ENCODE measurements at regions not wholly inside any gene's neighbourhood (a gene's known extent, or its start where the extent isn't known, plus 50 kb on each side); places are given as distances from the start of the nearest gene placed in this dataset.
"Not testable (repeated sequence)": the region's sequence is repeated elsewhere in the genome, so short reads cannot be mapped to it uniquely, and the experiment has no call there.

DNA sequence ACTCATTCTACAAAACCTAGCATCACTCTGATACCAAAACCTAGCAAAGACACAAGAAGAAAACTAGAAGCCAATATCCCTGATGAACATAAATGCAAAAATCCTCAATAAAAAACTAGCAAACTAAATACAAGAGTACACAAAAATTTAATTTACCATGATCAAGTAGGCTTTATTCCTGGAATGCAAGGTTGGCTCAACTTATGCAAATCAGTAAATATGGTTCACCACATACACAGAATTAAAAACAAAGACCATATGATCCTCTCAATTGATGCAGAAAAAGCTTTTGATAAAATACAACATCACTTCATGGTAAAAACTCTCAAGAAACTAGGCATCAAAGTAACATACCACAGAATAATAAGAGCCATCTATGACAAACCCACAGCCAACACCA, 188.3 kb downstream of the ETAA1 start:
- Mint-ChIP-seq H3K9me3 (peaks cover 17% of the 10 kb centered on the region), H3K27ac (no peak overlapping the region), H3K36me3 (ENCODE audit: low read depth) (no peaks in the 10 kb centered on the region), H3K4me3 (no peak overlapping the region), H3K27me3 (ENCODE audit: insufficient read depth) (no peaks in the 10 kb centered on the region), H3K4me1 (ENCODE audit: low read depth) (no peaks in the 10 kb centered on the region)
- intact Hi-C loops (cut with micrococcal nuclease): no loop called here
- no peak for DNase-seq (ENCODE audit: low spot score)

DNA sequence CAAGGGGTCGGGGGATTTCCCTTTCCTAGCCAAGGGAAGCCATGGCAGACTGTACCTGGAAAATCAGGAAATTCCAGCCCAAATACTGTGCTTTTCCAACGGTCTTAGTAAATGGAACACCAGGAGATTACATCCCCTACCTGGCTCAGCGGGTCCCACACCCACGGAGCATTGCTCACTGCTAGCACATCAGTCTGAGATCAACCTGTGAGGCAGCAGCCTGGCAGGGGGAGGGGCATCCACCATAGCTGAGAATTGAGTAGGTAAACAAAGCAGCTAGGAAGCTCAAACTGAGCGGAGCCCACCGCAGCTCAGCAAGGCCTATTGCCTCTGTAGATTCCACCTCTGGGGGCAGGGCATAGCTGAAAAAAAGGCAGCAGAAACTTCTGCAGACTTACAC, 192.0 kb downstream of the ETAA1 start:
- H3K27ac Mint-ChIP-seq; intact Hi-C loops (cut with micrococcal nuclease); H3K4me1 Mint-ChIP-seq (ENCODE audit: low read depth); H3K36me3 Mint-ChIP-seq (ENCODE audit: low read depth); H3K27me3 Mint-ChIP-seq (ENCODE audit: insufficient read depth); H3K4me3 Mint-ChIP-seq; DNase-seq (ENCODE audit: low spot score): not testable (repeated sequence)
- H3K9me3 Mint-ChIP-seq: peaks cover 21% of the 10 kb centered on the region

DNA sequence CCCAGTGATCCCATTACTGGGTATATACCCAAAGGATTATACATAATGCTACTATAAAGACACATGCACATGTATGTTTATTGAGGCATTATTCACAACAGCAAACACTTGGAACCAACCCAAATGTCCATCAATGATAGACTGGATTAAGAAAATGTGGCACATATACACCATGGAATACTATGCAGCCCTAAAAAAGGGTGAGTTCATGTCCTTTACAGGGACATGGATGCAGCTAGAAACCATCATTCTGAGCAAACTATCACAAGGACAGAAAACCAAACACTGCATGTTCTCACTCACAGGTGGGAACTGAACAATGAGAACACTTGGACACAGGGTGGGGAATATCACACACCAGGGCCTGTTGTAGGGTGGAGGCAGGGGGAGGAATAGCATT, 197.4 kb downstream of the ETAA1 start:
- H3K4me1 Mint-ChIP-seq (ENCODE audit: low read depth); DNase-seq (ENCODE audit: low spot score); H3K36me3 Mint-ChIP-seq (ENCODE audit: low read depth); H3K27ac Mint-ChIP-seq; H3K27me3 Mint-ChIP-seq (ENCODE audit: insufficient read depth); H3K4me3 Mint-ChIP-seq; intact Hi-C loops (cut with micrococcal nuclease): not testable (repeated sequence)
- H3K9me3 Mint-ChIP-seq: peaks cover 13% of the 10 kb centered on the region

DNA sequence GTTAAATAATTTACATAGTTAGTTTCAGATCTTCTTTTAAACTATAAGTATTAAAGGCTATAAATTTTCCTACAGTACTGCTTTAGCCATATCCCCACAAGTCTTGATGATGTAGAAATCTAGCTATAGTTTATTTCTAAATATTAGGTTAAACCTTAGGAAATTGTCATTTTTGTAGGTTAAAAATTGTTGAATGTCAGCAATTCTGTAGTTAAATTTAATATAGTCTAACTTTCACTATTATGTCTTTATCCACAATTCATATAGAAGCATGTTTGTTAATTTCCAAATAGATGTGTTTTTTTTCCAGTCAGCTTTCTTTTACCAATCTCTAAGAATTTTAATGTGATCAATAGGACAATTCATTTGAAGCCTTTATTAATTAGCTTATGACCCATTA, 199.7 kb downstream of the ETAA1 start:
- no peak overlapping the region for H3K4me3 Mint-ChIP-seq
- no peaks in the 10 kb centered on the region for H3K27me3 Mint-ChIP-seq (ENCODE audit: insufficient read depth)
- H3K36me3 Mint-ChIP-seq (ENCODE audit: low read depth): no peaks in the 10 kb centered on the region
- no peak for DNase-seq (ENCODE audit: low spot score)
- no peaks in the 10 kb centered on the region for H3K4me1 Mint-ChIP-seq (ENCODE audit: low read depth)
- H3K9me3 Mint-ChIP-seq: peaks cover 13% of the 10 kb centered on the region
- no peak overlapping the region for H3K27ac Mint-ChIP-seq
- intact Hi-C loops (cut with micrococcal nuclease): no loop called here

DNA sequence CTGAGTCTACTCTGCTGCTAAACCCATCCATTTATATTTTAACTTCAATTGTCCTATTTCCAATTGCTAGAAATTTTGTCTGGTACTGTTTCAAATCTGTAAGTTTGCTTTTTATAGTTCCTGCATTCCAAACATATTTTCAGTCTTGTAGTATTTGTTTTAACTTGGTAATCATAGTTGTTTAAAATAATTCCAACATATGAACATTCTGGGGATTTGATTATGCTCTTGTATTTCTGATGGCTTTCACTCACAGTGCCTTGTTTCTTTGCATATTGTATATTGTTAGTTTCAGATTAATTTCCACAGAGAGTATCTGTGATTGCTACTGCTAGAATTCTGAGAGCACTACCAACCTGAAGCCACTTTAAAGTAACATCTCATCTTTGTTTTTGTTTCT, 202.4 kb downstream of the ETAA1 start:
- Mint-ChIP-seq H3K9me3 (peaks cover 8% of the 10 kb centered on the region), H3K27me3 (ENCODE audit: insufficient read depth) (no peaks in the 10 kb centered on the region), H3K4me3 (no peak overlapping the region), H3K27ac (no peak overlapping the region), H3K36me3 (ENCODE audit: low read depth) (no peaks in the 10 kb centered on the region), H3K4me1 (ENCODE audit: low read depth) (no peaks in the 10 kb centered on the region)
- intact Hi-C loops (cut with micrococcal nuclease): no loop called here
- DNase-seq (ENCODE audit: low spot score): no peak

DNA sequence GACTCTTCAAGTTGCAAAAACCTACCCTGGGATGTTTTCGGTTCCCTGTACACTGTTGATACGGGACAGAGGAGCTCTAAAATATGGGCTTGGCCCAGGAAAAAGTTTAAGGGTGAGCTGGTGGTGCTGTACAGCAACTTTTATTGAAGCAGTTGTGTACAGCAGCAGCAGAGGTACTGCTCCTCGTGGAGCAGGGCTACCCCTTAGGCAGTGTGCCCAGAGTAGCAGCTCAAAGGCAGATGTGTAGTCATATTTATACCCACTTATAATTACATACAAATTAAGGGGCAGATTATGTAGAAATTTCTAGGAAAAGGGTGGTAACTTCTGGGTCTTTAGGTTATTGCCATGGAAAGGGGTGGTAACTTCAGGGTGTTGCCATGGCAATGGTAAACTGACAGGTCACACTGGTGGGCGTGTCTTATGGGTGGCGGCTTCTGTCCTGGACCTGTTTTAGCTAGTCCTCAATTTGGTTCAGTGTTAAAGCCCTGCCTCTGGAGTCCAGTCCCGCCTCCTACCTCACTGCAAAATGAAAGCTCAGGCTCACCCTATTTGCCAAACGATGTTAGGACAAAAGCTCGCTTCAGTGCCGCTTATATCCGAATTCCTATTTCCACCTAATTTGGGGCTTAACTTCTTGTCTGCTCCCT, 203.2 kb downstream of the ETAA1 start:
- Mint-ChIP-seq H3K27me3 (ENCODE audit: insufficient read depth) (no peaks in the 10 kb centered on the region), H3K36me3 (ENCODE audit: low read depth) (no peaks in the 10 kb centered on the region)
- intact Hi-C loops (cut with micrococcal nuclease): no loop called here

DNA sequence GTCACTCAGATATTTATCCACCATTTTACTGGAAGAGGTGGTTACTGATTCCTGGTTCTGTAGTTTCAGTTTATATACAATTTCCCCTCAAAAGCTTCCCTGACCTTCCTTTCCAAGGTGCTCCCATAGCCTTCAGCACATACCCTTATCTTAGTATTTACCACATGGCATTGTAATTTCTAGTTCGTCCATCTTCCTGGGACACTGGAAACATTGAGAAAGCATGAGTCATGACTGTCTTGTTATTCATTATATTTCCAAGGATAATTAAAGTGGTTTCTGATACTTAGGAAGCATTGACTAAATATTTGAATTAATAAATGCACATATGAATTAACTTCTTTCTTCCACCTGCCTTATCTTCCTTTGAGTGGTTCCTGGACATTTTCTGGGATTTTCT, 203.8 kb downstream of the ETAA1 start:
- H3K36me3 Mint-ChIP-seq (ENCODE audit: low read depth): no peaks in the 10 kb centered on the region
- no peak overlapping the region for H3K4me3 Mint-ChIP-seq
- no peaks in the 10 kb centered on the region for H3K9me3 Mint-ChIP-seq
- no peaks in the 10 kb centered on the region for H3K4me1 Mint-ChIP-seq (ENCODE audit: low read depth)
- DNase-seq (ENCODE audit: low spot score): no peak
- H3K27ac Mint-ChIP-seq: no peak overlapping the region
- H3K27me3 Mint-ChIP-seq (ENCODE audit: insufficient read depth): no peaks in the 10 kb centered on the region
- intact Hi-C loops (cut with micrococcal nuclease): no loop called here

More for the DNA sequence above, 203.2 kb downstream of the ETAA1 start:
- H3K4me1 Mint-ChIP-seq (ENCODE audit: low read depth): no peaks in the 10 kb centered on the region
- peaks cover 6% of the 10 kb centered on the region for H3K9me3 Mint-ChIP-seq
- no peak for DNase-seq (ENCODE audit: low spot score)
- H3K27ac Mint-ChIP-seq: no peak overlapping the region
- no peak overlapping the region for H3K4me3 Mint-ChIP-seq

DNA sequence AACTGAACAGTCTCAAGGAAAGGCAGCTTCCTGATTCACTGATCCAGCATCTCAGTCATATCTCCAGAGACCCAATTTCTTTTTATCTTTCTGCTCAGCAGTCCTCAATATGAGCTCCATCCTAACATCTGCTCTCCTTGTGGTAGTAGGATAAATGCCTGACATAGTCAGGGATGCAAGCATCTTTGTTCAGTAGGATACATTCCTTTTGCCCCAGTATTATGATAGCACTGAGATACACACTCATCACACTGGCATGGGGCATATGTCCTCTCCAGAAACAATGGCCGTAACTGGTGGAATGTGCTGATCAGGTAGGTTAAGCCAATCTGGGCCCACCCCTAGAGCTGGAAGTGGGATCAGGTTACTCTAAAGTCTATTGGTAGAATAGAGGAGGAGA, 207.2 kb downstream of the ETAA1 start:
- DNase-seq (ENCODE audit: low spot score): no peak
- H3K36me3 Mint-ChIP-seq (ENCODE audit: low read depth): no peaks in the 10 kb centered on the region

DNA sequence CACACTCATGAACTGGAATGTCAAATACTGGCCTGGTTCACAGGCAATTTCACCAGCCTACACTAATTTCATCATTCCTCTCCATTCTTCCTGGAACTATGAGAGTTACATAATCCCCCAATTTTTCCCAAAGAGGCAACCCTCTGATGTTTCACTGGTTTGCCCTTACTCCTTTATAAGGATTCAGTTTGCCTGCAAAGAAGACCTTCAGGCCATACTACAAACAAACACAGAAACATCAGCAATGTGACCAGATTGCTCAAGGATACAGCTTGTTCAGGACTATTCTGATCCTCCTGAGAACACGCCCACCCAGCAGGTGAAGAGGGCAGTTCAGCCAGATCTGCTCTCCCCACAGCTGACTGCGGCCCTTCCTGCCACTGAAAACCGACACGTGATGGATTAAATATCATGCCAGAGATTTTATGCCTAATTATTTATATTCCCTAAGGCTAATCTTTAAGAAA, 215.5 kb downstream of the ETAA1 start:
- Mint-ChIP-seq H3K4me3 (no peak overlapping the region), H3K36me3 (ENCODE audit: low read depth) (no peaks in the 10 kb centered on the region), H3K9me3 (peaks cover 3% of the 10 kb centered on the region), H3K27ac (no peak overlapping the region), H3K27me3 (ENCODE audit: insufficient read depth) (no peaks in the 10 kb centered on the region), H3K4me1 (ENCODE audit: low read depth) (no peaks in the 10 kb centered on the region)
- intact Hi-C loops (cut with micrococcal nuclease): no loop called here
- no peak for DNase-seq (ENCODE audit: low spot score)

More for the DNA sequence above, 207.2 kb downstream of the ETAA1 start:
- intact Hi-C loops (cut with micrococcal nuclease): no loop called here
- Mint-ChIP-seq H3K27ac (no peak overlapping the region), H3K4me1 (ENCODE audit: low read depth) (no peaks in the 10 kb centered on the region), H3K9me3 (no peaks in the 10 kb centered on the region), H3K27me3 (ENCODE audit: insufficient read depth) (no peaks in the 10 kb centered on the region), H3K4me3 (no peak overlapping the region)

DNA sequence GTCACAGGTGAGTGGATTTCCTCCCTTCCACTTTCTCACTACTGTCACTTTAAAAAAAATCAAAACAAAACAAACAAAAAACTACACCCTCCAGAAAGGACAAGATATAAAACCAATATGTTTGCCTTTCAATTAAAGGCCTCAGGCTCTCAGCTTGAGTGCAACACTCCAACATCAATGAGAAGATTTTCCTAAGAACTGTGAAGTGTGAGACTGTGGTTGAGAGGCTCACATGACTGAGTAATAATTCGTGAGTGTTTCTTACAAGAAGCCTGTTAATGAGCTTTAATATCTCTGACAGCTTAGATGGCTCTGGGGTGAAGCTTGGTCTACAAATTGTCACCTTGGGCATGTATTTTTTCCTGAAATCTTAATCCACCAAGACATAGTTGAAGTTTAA, 216.1 kb downstream of the ETAA1 start:
- H3K4me1 Mint-ChIP-seq (ENCODE audit: low read depth): no peaks in the 10 kb centered on the region
- no peak for DNase-seq (ENCODE audit: low spot score)
- peaks cover 3% of the 10 kb centered on the region for H3K9me3 Mint-ChIP-seq
- intact Hi-C loops (cut with micrococcal nuclease): no loop called here
- no peak overlapping the region for H3K27ac Mint-ChIP-seq
- no peaks in the 10 kb centered on the region for H3K36me3 Mint-ChIP-seq (ENCODE audit: low read depth)
- H3K4me3 Mint-ChIP-seq: no peak overlapping the region
- H3K27me3 Mint-ChIP-seq (ENCODE audit: insufficient read depth): no peaks in the 10 kb centered on the region

DNA sequence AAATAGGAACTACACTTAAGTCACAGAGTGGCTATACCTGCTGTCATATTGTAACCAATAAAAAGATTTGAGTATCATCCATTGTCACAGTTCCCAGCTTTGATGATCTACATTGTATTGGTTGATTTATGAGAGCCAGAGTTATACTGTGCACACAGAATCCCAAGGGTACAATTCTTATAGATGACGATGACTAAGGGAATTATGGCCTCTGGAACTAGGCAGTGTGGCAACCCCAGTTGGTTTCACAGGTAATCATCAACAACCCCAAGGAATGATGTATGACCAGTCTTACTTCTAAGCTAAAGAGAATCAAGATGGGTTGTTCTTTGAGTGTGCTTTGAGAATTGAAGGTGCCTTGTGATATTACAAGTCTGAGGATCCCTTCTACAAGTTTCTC, 217.3 kb downstream of the ETAA1 start:
- Mint-ChIP-seq H3K27me3 (ENCODE audit: insufficient read depth) (no peaks in the 10 kb centered on the region), H3K4me3 (no peak overlapping the region), H3K4me1 (ENCODE audit: low read depth) (no peaks in the 10 kb centered on the region), H3K36me3 (ENCODE audit: low read depth) (no peaks in the 10 kb centered on the region), H3K9me3 (peaks cover 3% of the 10 kb centered on the region), H3K27ac (no peak overlapping the region)
- intact Hi-C loops (cut with micrococcal nuclease): no loop called here
- no peak for DNase-seq (ENCODE audit: low spot score)

DNA sequence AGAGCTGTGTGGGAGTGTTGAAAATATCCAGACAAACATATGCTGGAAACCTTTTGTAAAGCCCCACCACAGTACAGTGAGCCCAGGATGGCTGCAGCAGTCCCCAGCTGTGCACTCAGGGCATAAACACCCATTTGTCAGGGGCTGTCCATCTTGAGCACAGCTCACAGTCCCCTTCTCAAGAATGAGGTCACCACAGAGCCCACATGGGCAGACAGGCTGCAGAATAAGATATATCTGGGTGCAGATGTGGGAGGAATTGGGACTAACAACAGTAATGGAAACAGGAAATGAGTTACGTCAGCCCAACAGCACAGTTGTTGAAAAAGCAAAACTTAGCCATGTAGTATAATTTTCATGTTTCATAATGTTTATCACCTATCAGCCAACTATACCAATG, 219.6 kb downstream of the ETAA1 start:
- Mint-ChIP-seq H3K27ac (no peak overlapping the region), H3K4me1 (ENCODE audit: low read depth) (no peaks in the 10 kb centered on the region), H3K4me3 (no peak overlapping the region), H3K9me3 (peaks cover 3% of the 10 kb centered on the region), H3K27me3 (ENCODE audit: insufficient read depth) (no peaks in the 10 kb centered on the region), H3K36me3 (ENCODE audit: low read depth) (no peaks in the 10 kb centered on the region)
- intact Hi-C loops (cut with micrococcal nuclease): no loop called here
- DNase-seq (ENCODE audit: low spot score): no peak

DNA sequence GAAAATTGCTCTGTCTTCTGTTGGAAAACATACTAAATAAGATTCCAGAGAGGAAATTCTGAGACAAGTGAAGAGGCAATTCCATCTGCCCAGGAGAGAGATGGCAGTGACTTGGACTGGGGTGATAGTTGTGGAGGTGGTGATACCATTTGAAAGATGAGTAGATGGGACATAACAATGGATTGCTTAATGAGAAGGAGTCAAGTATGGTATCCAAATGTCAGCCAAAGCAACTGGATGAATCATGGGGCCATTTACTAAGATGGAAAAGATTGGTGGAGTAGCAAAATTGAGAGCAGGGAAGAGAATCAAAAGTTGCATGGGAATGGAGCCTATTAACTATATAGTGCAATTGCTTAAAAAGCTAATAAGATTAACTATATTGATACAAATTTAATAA, 222.1 kb downstream of the ETAA1 start:
- no peak overlapping the region for H3K4me3 Mint-ChIP-seq
- intact Hi-C loops (cut with micrococcal nuclease): no loop called here
- H3K27ac Mint-ChIP-seq: no peak overlapping the region
- H3K4me1 Mint-ChIP-seq (ENCODE audit: low read depth): no peaks in the 10 kb centered on the region
- H3K9me3 Mint-ChIP-seq: peaks cover 3% of the 10 kb centered on the region
- H3K36me3 Mint-ChIP-seq (ENCODE audit: low read depth): no peaks in the 10 kb centered on the region
- no peaks in the 10 kb centered on the region for H3K27me3 Mint-ChIP-seq (ENCODE audit: insufficient read depth)
- no peak for DNase-seq (ENCODE audit: low spot score)

DNA sequence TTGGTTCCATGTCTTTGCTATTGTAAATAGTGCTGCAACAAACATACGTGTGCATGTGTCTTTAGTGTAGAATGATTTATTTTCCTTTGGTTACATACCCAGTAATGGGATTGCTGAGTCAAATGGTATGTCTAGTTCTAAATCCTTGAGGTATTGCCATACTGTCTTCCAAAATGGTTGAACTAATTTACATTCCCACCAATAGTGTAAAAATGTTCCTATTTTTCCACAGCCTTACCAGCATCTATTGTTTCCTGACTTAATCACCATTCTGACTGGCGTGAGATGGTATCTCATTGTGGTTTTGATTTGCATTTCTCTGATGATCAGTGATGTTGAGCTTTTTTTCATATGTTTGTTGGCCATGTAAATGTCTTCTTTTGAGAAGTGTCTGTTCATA, 226.6 kb downstream of the ETAA1 start:
- not testable (repeated sequence) for H3K4me3 Mint-ChIP-seq; H3K36me3 Mint-ChIP-seq (ENCODE audit: low read depth); H3K4me1 Mint-ChIP-seq (ENCODE audit: low read depth)

More for the DNA sequence above, 226.6 kb downstream of the ETAA1 start:
- intact Hi-C loops (cut with micrococcal nuclease); H3K9me3 Mint-ChIP-seq; H3K27ac Mint-ChIP-seq; H3K27me3 Mint-ChIP-seq (ENCODE audit: insufficient read depth); DNase-seq (ENCODE audit: low spot score): not testable (repeated sequence)

Measured in activated T-helper 1 cell treated with anti-CD3 and anti-CD28 coated beads, Interleukin-12 subunit alpha, Interleukin-12 subunit beta, Interleukin-2, Interleukin-4 antibody, amounts not matched to agents 30 ng/mL and 10 ng/mL and 1 ng/mL, durations not matched to agents 14 hours and 24 hours and 36 hours (primary cell).